Right lobe of liver (tissue), 4 donors: ENCODE measurements at regions not wholly inside any gene's neighbourhood (a gene's known extent, or its start where the extent isn't known, plus 50 kb on each side); places are given as distances from the start of the nearest gene placed in this dataset.
"Not testable (repeated sequence)": the region's sequence is repeated elsewhere in the genome, so short reads cannot be mapped to it uniquely, and the experiment has no call there.

ENCODE experiments used
- POLR2A ChIP-seq: fragments of 450-650 bp; IDR thresholded peaks from one replicate; pipeline ENCODE4 v1.6.1; 2017; ENCODE audit warnings: antibody characterized with exemption, mild to moderate bottlenecking
- TF ChIP-seq, protein P1 (sequence below), 4 donors: fragments of 200-600 bp in 3 of 4; fragments of 450-650 bp in 1 of 4; IDR thresholded peaks; one replicate each; pipeline versions ENCODE4 v1.5.1 to v1.8.0; 2016 to 2022; ENCODE audit warnings: antibody characterized with exemption in 4 of 4, mild to moderate bottlenecking in 2 of 4
- donor health status: DM: no; HTN: no; CAD: no.
- donor health status: DM: no; HTN: no; CAD: no.
- donor health status: DM: no; HTN: yes; CAD: no.

DNA sequence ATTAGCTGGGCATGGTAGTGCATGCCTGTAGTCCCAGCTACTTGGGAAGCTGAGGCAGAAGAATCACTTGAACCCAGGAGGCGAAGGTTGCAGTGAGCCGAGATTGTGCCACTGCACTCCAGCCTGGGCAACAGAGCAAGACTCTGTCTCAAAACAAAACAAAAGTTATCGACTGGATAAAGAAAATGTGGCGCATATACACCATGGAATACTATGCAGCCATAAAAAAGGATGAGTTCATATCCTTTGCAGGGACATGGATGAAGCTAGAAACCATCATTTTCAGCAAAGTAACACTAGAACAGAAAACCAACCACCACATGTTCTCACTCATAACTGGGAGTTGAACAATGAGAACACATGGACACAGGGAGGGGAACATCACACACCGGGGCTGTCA is 50.3 kb upstream of the USP9X start:
- TF ChIP-seq, protein P1, sequence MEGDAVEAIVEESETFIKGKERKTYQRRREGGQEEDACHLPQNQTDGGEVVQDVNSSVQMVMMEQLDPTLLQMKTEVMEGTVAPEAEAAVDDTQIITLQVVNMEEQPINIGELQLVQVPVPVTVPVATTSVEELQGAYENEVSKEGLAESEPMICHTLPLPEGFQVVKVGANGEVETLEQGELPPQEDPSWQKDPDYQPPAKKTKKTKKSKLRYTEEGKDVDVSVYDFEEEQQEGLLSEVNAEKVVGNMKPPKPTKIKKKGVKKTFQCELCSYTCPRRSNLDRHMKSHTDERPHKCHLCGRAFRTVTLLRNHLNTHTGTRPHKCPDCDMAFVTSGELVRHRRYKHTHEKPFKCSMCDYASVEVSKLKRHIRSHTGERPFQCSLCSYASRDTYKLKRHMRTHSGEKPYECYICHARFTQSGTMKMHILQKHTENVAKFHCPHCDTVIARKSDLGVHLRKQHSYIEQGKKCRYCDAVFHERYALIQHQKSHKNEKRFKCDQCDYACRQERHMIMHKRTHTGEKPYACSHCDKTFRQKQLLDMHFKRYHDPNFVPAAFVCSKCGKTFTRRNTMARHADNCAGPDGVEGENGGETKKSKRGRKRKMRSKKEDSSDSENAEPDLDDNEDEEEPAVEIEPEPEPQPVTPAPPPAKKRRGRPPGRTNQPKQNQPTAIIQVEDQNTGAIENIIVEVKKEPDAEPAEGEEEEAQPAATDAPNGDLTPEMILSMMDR (IDR thresholded peaks at IDR 0.05), result not testable (repeated sequence)
- TF ChIP-seq POLR2A, result not testable (repeated sequence)
